OCI-LY3 (cell line): ENCODE measurements at regions not wholly inside any gene's neighbourhood (a gene's known extent, or its start where the extent isn't known, plus 50 kb on each side); places are given as distances from the start of the nearest gene placed in this dataset.

Experiments
- CTCF ChIP-seq: fragments of 200-600, 300-600 bp; sonication (generic); IDR thresholded peaks from 2 replicates; pipeline ENCODE4 v1.5.1; 2014; ENCODE audit warnings: antibody characterized with exemption, low read length, low read depth
- EZH2phosphoT487 ChIP-seq: fragments of 200-600 bp; shearing (Covaris generic); IDR thresholded peaks from 2 replicates; pipeline ENCODE4 v1.6.1; 2018; ENCODE audit warnings: antibody characterized with exemption, mixed run types, low read depth

DNA sequence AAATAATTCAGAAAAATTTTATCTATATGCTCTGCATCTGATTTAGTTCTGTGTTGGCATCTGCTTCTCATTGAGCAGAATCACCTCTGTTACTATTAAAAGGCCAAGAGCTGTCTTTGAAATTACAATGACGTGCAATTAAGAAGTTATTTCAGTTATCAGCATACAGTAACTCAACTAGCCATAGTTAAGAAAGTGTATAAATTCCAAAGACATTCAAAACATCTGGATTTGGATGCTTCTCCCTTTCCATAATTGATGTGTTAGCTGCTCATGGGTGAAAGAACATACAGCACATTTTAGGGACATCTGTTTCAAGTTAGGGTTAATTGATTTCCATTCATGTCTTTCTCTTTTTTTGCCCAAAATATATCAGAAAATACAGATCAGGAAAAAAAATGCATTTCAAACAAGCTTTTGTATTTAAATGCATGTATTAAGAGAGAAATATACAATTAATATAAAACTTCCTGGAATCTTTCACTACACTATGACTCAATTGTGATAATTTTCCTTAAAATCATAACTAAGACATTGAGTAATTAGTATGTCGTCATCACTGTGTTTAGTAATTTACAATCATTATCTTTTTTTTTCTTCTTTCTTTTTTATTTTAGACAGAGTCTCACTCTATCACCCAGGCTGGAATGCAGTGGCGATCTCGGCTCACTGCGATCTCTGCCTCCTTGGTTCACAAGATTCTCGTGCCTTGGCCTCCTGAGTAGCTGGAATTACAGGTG lies 82.7 kb upstream of the MBNL1 start:
- no peak for TF ChIP-seq CTCF
- no peak for TF ChIP-seq EZH2phosphoT487
